IMR-90 (cell line): ENCODE measurements at regions not wholly inside any gene's neighbourhood (a gene's known extent, or its start where the extent isn't known, plus 50 kb on each side); places are given as distances from the start of the nearest gene placed in this dataset.

Experiments
- ATAC-seq: fragments of 200-7000 bp; cut with Tn5 transposase; 2 replicates; pipeline ENCODE4 v1.9.1; 2020; ENCODE audit warnings: low read depth, mild to moderate bottlenecking, moderate library complexity
- BruUV-seq: library from RNA; stranded (reverse); fragments of 400-500 nt; replicated peaks from 2 replicates; lab custom pipeline; 2021; lab: Mats Ljungman, UMichigan
- CTCF ChIA-PET: fragments of 300-600 bp; formaldehyde crosslinking; extraction: SDS; loops from one replicate; lab custom pipeline; 2021; ENCODE audit warnings: antibody characterized with exemption; lab: Yijun Ruan, JAX
- POLR2A ChIA-PET: fragments of 300-600 bp; sonication (Branson Sonifier 250); formaldehyde crosslinking; loops from one replicate; lab custom pipeline; 2022; ENCODE audit warnings: antibody characterized with exemption; ENCODE audit not compliant: unreplicated experiment; lab: Charles Lee
- DNase-seq: peaks from one replicate; pipeline ENCODE4 v3.0.0; 2013
- H2AFZ ChIP-seq: replicated peaks from 2 replicates; pipeline ENCODE3; 2013; ENCODE audit warnings: low read length, mild to moderate bottlenecking; ENCODE audit not compliant: poor library complexity
- H2AK5ac ChIP-seq: 2 replicates; pipeline ENCODE4 v1.6.1; 2013; ENCODE audit warnings: low read depth, low read length, inconsistent platforms
- H2AK9ac ChIP-seq: replicated peaks from 2 replicates; pipeline ENCODE3; 2013; ENCODE audit warnings: mild to moderate bottlenecking, low read depth, low read length, moderate library complexity; ENCODE audit not compliant: poor library complexity
- H2BK120ac ChIP-seq: 2 replicates; pipeline ENCODE4 v1.6.1; 2013; ENCODE audit warnings: low read depth, low read length, inconsistent platforms
- H2BK15ac ChIP-seq: 3 replicates; pipeline ENCODE4 v1.6.1; 2013; ENCODE audit warnings: low read depth, low read length, inconsistent platforms
- H2BK20ac ChIP-seq: 2 replicates; pipeline ENCODE4 v1.6.1; 2013; ENCODE audit warnings: low read depth, mild to moderate bottlenecking, inconsistent platforms, low read length, moderate library complexity
- H2BK5ac ChIP-seq: 2 replicates; pipeline ENCODE4 v1.6.1; 2013; ENCODE audit warnings: mild to moderate bottlenecking, low read depth, low read length, inconsistent platforms; ENCODE audit not compliant: poor library complexity, severe bottlenecking
- H3K14ac ChIP-seq: replicated peaks from 2 replicates; pipeline ENCODE4 v1.6.1; 2013; ENCODE audit warnings: low read depth, low read length, inconsistent platforms
- H3K18ac ChIP-seq: 2 replicates; pipeline ENCODE4 v1.6.1; 2013; ENCODE audit warnings: low read depth, low read length, control low read depth
- H3K23ac ChIP-seq: 2 replicates; pipeline ENCODE4 v1.6.1; 2013; ENCODE audit warnings: low read depth, low read length, inconsistent platforms
- H3K27ac ChIP-seq: 2 replicates; pipeline ENCODE4 v1.5.1; 2013; ENCODE audit warnings: mild to moderate bottlenecking, control low read depth, low read length; ENCODE audit not compliant: insufficient read depth
- H3K27me3 ChIP-seq: 2 replicates; pipeline ENCODE4 v1.6.1; 2013; ENCODE audit warnings: low read length; ENCODE audit not compliant: control insufficient read depth, insufficient read depth
- H3K36me3 ChIP-seq: 2 replicates; pipeline ENCODE4 v1.6.1; 2013; ENCODE audit warnings: low read length, mixed read lengths; ENCODE audit not compliant: control insufficient read depth, insufficient read depth
- H3K4ac ChIP-seq: 2 replicates; pipeline ENCODE4 v1.6.1; 2013; ENCODE audit warnings: low read depth, low read length, inconsistent platforms
- H3K4me1 ChIP-seq: 2 replicates; pipeline ENCODE4 v1.6.1; 2013; ENCODE audit warnings: low read length, mixed read lengths; ENCODE audit not compliant: control insufficient read depth, insufficient read depth
- H3K4me2 ChIP-seq: 2 replicates; pipeline ENCODE4 v1.6.1; 2013; ENCODE audit warnings: low read depth, mild to moderate bottlenecking, control low read depth, low read length, moderate library complexity
- H3K4me3 ChIP-seq: 2 replicates; pipeline ENCODE4 v1.5.1; 2013; ENCODE audit warnings: low read depth, mild to moderate bottlenecking, control low read depth, low read length, moderate library complexity; ENCODE audit not compliant: insufficient read depth
- H3K56ac ChIP-seq: 2 replicates; pipeline ENCODE4 v1.6.1; 2013; ENCODE audit warnings: low read length, inconsistent platforms; ENCODE audit not compliant: insufficient read depth; ENCODE audit errors: extremely low read depth
- H3K79me1 ChIP-seq, 2 experiments: 2 replicates each; pipeline ENCODE4 v1.6.1; 2013; ENCODE audit warnings: low read length in 2 of 2, inconsistent platforms in 1 of 2, low read depth in 1 of 2
- H3K9ac ChIP-seq: 2 replicates; pipeline ENCODE4 v1.6.1; 2013; ENCODE audit warnings: low read depth, low read length, control low read depth
- H3K9me1 ChIP-seq: 2 replicates; pipeline ENCODE4 v1.6.1; 2013; ENCODE audit warnings: low read length, inconsistent platforms; ENCODE audit not compliant: insufficient read depth
- H3K9me3 ChIP-seq: 2 replicates; pipeline ENCODE4 v1.6.1; 2013; ENCODE audit warnings: low read length; ENCODE audit not compliant: control insufficient read depth, insufficient read depth
- H4K20me1 ChIP-seq: 2 replicates; pipeline ENCODE4 v1.6.1; 2013; ENCODE audit warnings: low read length, inconsistent platforms; ENCODE audit not compliant: insufficient read depth
- H4K5ac ChIP-seq: 2 replicates; pipeline ENCODE4 v1.6.1; 2013; ENCODE audit warnings: mild to moderate bottlenecking, low read depth, low read length, control low read depth
- H4K8ac ChIP-seq, 2 experiments: 2 replicates each; pipeline ENCODE4 v1.6.1; 2013; ENCODE audit warnings: low read depth in 2 of 2, low read length in 2 of 2, control low read depth in 1 of 2, inconsistent platforms in 1 of 2
- H4K91ac ChIP-seq: 2 replicates; pipeline ENCODE4 v1.6.1; 2013; ENCODE audit warnings: low read depth, low read length, inconsistent platforms; ENCODE audit not compliant: insufficient read depth
- BHLHE40 ChIP-seq: fragments of 150-350 bp; IDR thresholded peaks from 2 replicates; pipeline ENCODE4 v1.6.1; 2016; ENCODE audit warnings: mild to moderate bottlenecking, low read depth, low read length
- CEBPB ChIP-seq: IDR thresholded peaks from 2 replicates; pipeline ENCODE4 v1.6.1; 2012; ENCODE audit warnings: low read depth, low read length, improper control_type of control experiment
- CHD1 ChIP-seq: IDR thresholded peaks from 2 replicates; pipeline ENCODE4 v1.6.1; 2012; ENCODE audit warnings: low read depth, low read length, improper control_type of control experiment
- FOS ChIP-seq: fragments of 150-350 bp; IDR thresholded peaks from 2 replicates; pipeline ENCODE4 v1.6.1; 2016; ENCODE audit warnings: low read depth, low read length
- MAFK ChIP-seq: IDR thresholded peaks from 2 replicates; pipeline ENCODE4 v1.6.1; 2012; ENCODE audit warnings: low read depth, low read length, improper control_type of control experiment
- MAZ ChIP-seq: IDR thresholded peaks from 2 replicates; pipeline ENCODE4 v1.6.1; 2012; ENCODE audit warnings: low read depth, mild to moderate bottlenecking, low read length, improper control_type of control experiment, moderate library complexity, borderline replicate concordance
- MXI1 ChIP-seq: IDR thresholded peaks from 2 replicates; pipeline ENCODE4 v1.6.1; 2012; ENCODE audit warnings: low read depth, mild to moderate bottlenecking, low read length, moderate library complexity, borderline replicate concordance
- NFE2L2 ChIP-seq: fragments of 150-350 bp; IDR thresholded peaks from 2 replicates; pipeline ENCODE4 v1.6.1; 2016; ENCODE audit warnings: low read depth, mild to moderate bottlenecking, low read length
- POLR2A ChIP-seq: IDR thresholded peaks from 2 replicates; pipeline ENCODE4 v1.6.1; 2012; ENCODE audit warnings: mild to moderate bottlenecking, low read depth, low read length
- RAD21 ChIP-seq: IDR thresholded peaks from 2 replicates; pipeline ENCODE4 v1.6.1; 2012; ENCODE audit warnings: low read length, improper control_type of control experiment
- RCOR1 ChIP-seq: IDR thresholded peaks from 2 replicates; pipeline ENCODE4 v1.6.1; 2012; ENCODE audit warnings: mild to moderate bottlenecking, low read length, improper control_type of control experiment; ENCODE audit not compliant: insufficient replicate concordance
- RFX5 ChIP-seq: IDR thresholded peaks from 2 replicates; pipeline ENCODE4 v1.8.0; 2012; ENCODE audit warnings: low read depth, mild to moderate bottlenecking, low read length, moderate library complexity
- SMC3 ChIP-seq: fragments of 150-350 bp; IDR thresholded peaks from 2 replicates; pipeline ENCODE4 v1.6.1; 2016; ENCODE audit warnings: low read depth, mild to moderate bottlenecking, antibody characterized with exemption, low read length, moderate library complexity
- USF2 ChIP-seq: fragments of 150-350 bp; IDR thresholded peaks from 2 replicates; pipeline ENCODE4 v1.6.1; 2017; ENCODE audit warnings: mild to moderate bottlenecking, antibody characterized with exemption, low read length, low read depth
- WGBS, 2 experiments: methylation state at CpG; one replicate each; pipeline versions ENCODE4 v1.1.5 to v1.1.7; 2013; ENCODE audit warnings: missing lambda C conversion rate in 2 of 2; ENCODE audit not compliant: insufficient read length in 1 of 2; ENCODE audit errors: extremely low coverage in 2 of 2; 5-methylcytosine and 5-hydroxymethylcytosine counted together
- dilution Hi-C: fragments of 300-500 bp; cut with HindIII; formaldehyde crosslinking; loops from one replicate; pipeline ENCODE4 v1.14.3; 2018; ENCODE audit warnings: low sequenced_read_pairs; ENCODE audit not compliant: unreplicated experiment
- in situ Hi-C: fragments of 300-500 bp; cut with MboI; formaldehyde crosslinking; loops from 3 replicates; pipeline ENCODE4 v1.14.3; 2019; ENCODE audit warnings: low sequenced_read_pairs, inconsistent platforms, mixed read lengths
- intact Hi-C: fragments of 100-400 bp; cut with micrococcal nuclease; formaldehyde crosslinking; loops from 2 replicates; pipeline ENCODE4 v1.10.0; 2022
- TF ChIP-seq, protein P1 (sequence below): conservative IDR thresholded peaks from 2 replicates; pipeline ENCODE4 v1.5.1; 2012; ENCODE audit warnings: mild to moderate bottlenecking, low read depth, low read length, improper control_type of control experiment
- TF ChIP-seq, protein P2 (sequence below): fragments of 150-350 bp; IDR thresholded peaks from 2 replicates; pipeline ENCODE4 v1.6.1; 2016; ENCODE audit warnings: low read depth, mild to moderate bottlenecking, low read length, moderate library complexity, borderline replicate concordance

- Histone ChIP-seq H4K8ac (no peak overlapping the region), H3K79me1 (no peaks in the 10 kb centered on the region), H3K23ac (no peak overlapping the region), H3K4me3 (no peak overlapping the region), H3K9ac (no peak overlapping the region), H4K5ac (no peak overlapping the region), H2BK20ac (no peak overlapping the region), H3K27me3 (no peaks in the 10 kb centered on the region; the same call in 1 of the 2 replicates), H2AK5ac (no peak overlapping the region), H2BK120ac (no peak overlapping the region), H2AFZ (no peak overlapping the region), H2BK15ac (no peak overlapping the region), H4K91ac (no peak overlapping the region), H3K9me1 (no peaks in the 10 kb centered on the region), H3K4me2 (no peak overlapping the region), H4K20me1 (no peaks in the 10 kb centered on the region), H2AK9ac (no peak overlapping the region), H3K18ac (no peak overlapping the region), H3K4me1 (no peaks in the 10 kb centered on the region), H3K27ac (no peak overlapping the region), H3K4ac (no peak overlapping the region), H3K56ac (no peak overlapping the region), H3K14ac (no peak overlapping the region), H3K9me3 (no peaks in the 10 kb centered on the region; the same call in 1 of the 2 replicates), H3K36me3 (no peaks in the 10 kb centered on the region), H2BK5ac (no peak overlapping the region)
- WGBS, 2 experiments = 47% methylated on average over 3 of the region's 4 CpGs; no CpG with 5 or more reads in 1 of the 2 experiments
- ATAC-seq (no peak), DNase-seq (no peak)
- no TSS peak for BruUV-seq
- in situ Hi-C loops (no loop called here), intact Hi-C loops (no loop called here), dilution Hi-C loops (no loop called here)
- ChIA-PET CTCF (no interaction called here), POLR2A (no interaction called here)
- no peak for TF ChIP-seq USF2
- no peak for TF ChIP-seq CEBPB
- TF ChIP-seq RCOR1 = no peak
- no peak for TF ChIP-seq MXI1
- TF ChIP-seq BHLHE40 = no peak
- no peak for TF ChIP-seq SMC3
- TF ChIP-seq, protein P1, sequence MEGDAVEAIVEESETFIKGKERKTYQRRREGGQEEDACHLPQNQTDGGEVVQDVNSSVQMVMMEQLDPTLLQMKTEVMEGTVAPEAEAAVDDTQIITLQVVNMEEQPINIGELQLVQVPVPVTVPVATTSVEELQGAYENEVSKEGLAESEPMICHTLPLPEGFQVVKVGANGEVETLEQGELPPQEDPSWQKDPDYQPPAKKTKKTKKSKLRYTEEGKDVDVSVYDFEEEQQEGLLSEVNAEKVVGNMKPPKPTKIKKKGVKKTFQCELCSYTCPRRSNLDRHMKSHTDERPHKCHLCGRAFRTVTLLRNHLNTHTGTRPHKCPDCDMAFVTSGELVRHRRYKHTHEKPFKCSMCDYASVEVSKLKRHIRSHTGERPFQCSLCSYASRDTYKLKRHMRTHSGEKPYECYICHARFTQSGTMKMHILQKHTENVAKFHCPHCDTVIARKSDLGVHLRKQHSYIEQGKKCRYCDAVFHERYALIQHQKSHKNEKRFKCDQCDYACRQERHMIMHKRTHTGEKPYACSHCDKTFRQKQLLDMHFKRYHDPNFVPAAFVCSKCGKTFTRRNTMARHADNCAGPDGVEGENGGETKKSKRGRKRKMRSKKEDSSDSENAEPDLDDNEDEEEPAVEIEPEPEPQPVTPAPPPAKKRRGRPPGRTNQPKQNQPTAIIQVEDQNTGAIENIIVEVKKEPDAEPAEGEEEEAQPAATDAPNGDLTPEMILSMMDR = no peak
- TF ChIP-seq FOS = no peak
- TF ChIP-seq, protein P2, sequence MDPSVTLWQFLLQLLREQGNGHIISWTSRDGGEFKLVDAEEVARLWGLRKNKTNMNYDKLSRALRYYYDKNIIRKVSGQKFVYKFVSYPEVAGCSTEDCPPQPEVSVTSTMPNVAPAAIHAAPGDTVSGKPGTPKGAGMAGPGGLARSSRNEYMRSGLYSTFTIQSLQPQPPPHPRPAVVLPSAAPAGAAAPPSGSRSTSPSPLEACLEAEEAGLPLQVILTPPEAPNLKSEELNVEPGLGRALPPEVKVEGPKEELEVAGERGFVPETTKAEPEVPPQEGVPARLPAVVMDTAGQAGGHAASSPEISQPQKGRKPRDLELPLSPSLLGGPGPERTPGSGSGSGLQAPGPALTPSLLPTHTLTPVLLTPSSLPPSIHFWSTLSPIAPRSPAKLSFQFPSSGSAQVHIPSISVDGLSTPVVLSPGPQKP = no peak
- TF ChIP-seq POLR2A = no peak
- no peak for TF ChIP-seq RAD21
- TF ChIP-seq MAFK = no peak
- TF ChIP-seq NFE2L2 = no peak
- no peak for TF ChIP-seq CHD1
- TF ChIP-seq RFX5 = no peak
- TF ChIP-seq MAZ = no peak
These were observed 140.1 kb downstream of the RBFOX3 start for GRCh38 chr17:79470754-79471153.
